ENCODE measurements at regions not wholly inside any gene's neighbourhood (a gene's known extent, or its start where the extent isn't known, plus 50 kb on each side); places are given as distances from the start of the nearest gene placed in this dataset.

DNA sequence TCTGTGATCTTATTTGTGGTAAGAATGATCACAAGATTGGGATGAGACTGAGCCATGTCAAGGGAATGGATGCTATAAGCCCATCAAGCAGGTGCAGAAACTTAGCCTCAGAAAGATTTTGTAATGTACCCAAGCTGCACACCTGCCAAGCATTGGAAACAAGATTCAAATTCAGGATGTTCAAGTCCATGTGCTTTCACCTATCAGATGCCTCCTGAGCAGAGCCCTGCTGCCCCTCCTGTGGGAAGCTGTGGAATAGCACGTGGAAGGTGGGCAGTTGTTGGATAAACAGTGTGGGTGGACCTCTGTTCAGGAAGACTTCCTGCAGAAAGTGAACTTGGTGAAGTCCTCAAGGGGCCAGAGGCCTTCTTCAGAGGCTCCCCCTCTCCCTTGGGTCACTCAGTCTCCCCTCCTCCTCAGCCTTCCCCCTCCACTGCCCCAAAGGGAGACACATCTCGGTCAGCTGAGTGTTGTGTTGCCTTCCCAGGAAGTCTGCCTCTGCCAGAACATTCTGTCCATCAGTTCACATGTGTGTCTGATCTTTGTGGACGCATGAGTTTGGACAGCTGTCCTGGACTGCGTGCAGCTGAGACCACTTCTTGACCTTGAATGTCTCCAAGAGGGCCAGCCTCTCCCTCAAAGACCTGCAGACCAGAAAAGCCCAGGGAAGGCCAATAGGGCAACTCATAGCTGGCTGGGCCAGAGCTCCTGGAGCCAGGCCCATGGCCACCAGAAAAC, 186.1 kb downstream of the INHBB start:
- TF ChIP-seq, protein P1, sequence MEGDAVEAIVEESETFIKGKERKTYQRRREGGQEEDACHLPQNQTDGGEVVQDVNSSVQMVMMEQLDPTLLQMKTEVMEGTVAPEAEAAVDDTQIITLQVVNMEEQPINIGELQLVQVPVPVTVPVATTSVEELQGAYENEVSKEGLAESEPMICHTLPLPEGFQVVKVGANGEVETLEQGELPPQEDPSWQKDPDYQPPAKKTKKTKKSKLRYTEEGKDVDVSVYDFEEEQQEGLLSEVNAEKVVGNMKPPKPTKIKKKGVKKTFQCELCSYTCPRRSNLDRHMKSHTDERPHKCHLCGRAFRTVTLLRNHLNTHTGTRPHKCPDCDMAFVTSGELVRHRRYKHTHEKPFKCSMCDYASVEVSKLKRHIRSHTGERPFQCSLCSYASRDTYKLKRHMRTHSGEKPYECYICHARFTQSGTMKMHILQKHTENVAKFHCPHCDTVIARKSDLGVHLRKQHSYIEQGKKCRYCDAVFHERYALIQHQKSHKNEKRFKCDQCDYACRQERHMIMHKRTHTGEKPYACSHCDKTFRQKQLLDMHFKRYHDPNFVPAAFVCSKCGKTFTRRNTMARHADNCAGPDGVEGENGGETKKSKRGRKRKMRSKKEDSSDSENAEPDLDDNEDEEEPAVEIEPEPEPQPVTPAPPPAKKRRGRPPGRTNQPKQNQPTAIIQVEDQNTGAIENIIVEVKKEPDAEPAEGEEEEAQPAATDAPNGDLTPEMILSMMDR (IDR thresholded peaks at IDR 0.05; ENCODE audit: low read length), result no peak
- TF ChIP-seq EZH2 (IDR thresholded peaks at IDR 0.05; ENCODE audit: borderline replicate concordance, low read length), result no peak

All from OCI-LY1 (cell line).